Neural crest cell (in vitro differentiated cells): ENCODE measurements at regions not wholly inside any gene's neighbourhood (a gene's known extent, or its start where the extent isn't known, plus 50 kb on each side); places are given as distances from the start of the nearest gene placed in this dataset.

Source experiments
- DNase-seq: peaks from one replicate; pipeline ENCODE4 v3.0.0; 2021; ENCODE audit warnings: low read depth, mixed read lengths, low spot score
- H3K27ac Mint-ChIP-seq: one replicate; pipeline ENCODE4 v1.8.0; 2021; ENCODE audit warnings: mild to moderate bottlenecking, mixed read lengths; ENCODE audit not compliant: unreplicated experiment
- H3K27me3 Mint-ChIP-seq: 2 replicates; pipeline ENCODE4 v1.8.0; 2021; ENCODE audit warnings: low read depth, mild to moderate bottlenecking, mixed read lengths
- H3K36me3 Mint-ChIP-seq: 2 replicates; pipeline ENCODE4 v1.8.0; 2021; ENCODE audit warnings: low read depth, mild to moderate bottlenecking, mixed read lengths
- H3K4me1 Mint-ChIP-seq: 2 replicates; pipeline ENCODE4 v1.8.0; 2021; ENCODE audit warnings: mixed read lengths
- H3K4me3 Mint-ChIP-seq: one replicate; pipeline ENCODE4 v1.8.0; 2021; ENCODE audit warnings: mild to moderate bottlenecking, mixed read lengths
- H3K9me3 Mint-ChIP-seq: 2 replicates; pipeline ENCODE4 v1.8.0; 2021; ENCODE audit warnings: mixed read lengths
- TF ChIP-seq, protein P1 (sequence below): fragments of 200-600 bp; sonication (generic); conservative IDR thresholded peaks from 2 replicates; pipeline ENCODE4 v1.5.0; 2021; ENCODE audit warnings: antibody characterized with exemption, mild to moderate bottlenecking

DNA sequence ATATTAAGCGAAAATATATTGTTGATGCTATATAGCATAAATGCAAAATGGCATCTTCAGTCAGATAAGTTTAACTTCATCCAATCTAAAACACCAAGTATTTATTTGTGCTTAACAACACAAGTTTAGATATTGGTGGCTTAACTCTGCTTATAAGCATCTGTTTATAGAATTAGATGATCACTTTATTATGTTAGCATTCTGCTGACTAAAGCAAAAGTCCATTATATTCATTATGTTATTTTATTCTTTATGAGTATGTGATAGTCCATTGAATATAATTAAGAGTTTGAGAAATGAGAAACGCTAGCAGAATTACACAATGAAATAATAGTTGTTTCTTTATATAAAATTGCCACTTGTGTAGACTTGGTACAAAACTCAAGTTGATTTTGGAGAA lies 401.2 kb upstream of the CDH7 start:
- H3K27ac Mint-ChIP-seq, result no peak overlapping the region
- TF ChIP-seq, protein P1, sequence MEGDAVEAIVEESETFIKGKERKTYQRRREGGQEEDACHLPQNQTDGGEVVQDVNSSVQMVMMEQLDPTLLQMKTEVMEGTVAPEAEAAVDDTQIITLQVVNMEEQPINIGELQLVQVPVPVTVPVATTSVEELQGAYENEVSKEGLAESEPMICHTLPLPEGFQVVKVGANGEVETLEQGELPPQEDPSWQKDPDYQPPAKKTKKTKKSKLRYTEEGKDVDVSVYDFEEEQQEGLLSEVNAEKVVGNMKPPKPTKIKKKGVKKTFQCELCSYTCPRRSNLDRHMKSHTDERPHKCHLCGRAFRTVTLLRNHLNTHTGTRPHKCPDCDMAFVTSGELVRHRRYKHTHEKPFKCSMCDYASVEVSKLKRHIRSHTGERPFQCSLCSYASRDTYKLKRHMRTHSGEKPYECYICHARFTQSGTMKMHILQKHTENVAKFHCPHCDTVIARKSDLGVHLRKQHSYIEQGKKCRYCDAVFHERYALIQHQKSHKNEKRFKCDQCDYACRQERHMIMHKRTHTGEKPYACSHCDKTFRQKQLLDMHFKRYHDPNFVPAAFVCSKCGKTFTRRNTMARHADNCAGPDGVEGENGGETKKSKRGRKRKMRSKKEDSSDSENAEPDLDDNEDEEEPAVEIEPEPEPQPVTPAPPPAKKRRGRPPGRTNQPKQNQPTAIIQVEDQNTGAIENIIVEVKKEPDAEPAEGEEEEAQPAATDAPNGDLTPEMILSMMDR, result no peak
- DNase-seq, result no peak
- H3K27me3 Mint-ChIP-seq, result no peaks in the 10 kb centered on the region
- no peak overlapping the region for H3K4me3 Mint-ChIP-seq
- no peaks in the 10 kb centered on the region for H3K9me3 Mint-ChIP-seq
- no peaks in the 10 kb centered on the region for H3K36me3 Mint-ChIP-seq
- no peaks in the 10 kb centered on the region for H3K4me1 Mint-ChIP-seq

GRCh38 chr18:65347446-65347845 lies 403.4 kb upstream of the CDH7 start:
- no peak for DNase-seq
- Mint-ChIP-seq H3K9me3 (peaks cover 2% of the 10 kb centered on the region), H3K4me3 (no peak overlapping the region), H3K36me3 (no peaks in the 10 kb centered on the region), H3K27ac (no peak overlapping the region), H3K27me3 (no peaks in the 10 kb centered on the region), H3K4me1 (no peaks in the 10 kb centered on the region)
- TF ChIP-seq, protein P1, result no peak

GRCh38 chr18:65346086-65346485 lies 404.7 kb upstream of the CDH7 start:
- TF ChIP-seq, protein P1, result no peak
- Mint-ChIP-seq H3K36me3 (no peaks in the 10 kb centered on the region), H3K4me3 (no peak overlapping the region), H3K4me1 (no peaks in the 10 kb centered on the region), H3K27me3 (no peaks in the 10 kb centered on the region), H3K27ac (no peak overlapping the region), H3K9me3 (peaks cover 5% of the 10 kb centered on the region)
- DNase-seq, result no peak

GRCh38 chr18:65343571-65343970 lies 407.2 kb upstream of the CDH7 start:
- Mint-ChIP-seq H3K4me1 (no peaks in the 10 kb centered on the region), H3K9me3 (peaks cover 5% of the 10 kb centered on the region), H3K27ac (no peak overlapping the region), H3K36me3 (no peaks in the 10 kb centered on the region), H3K27me3 (no peaks in the 10 kb centered on the region), H3K4me3 (no peak overlapping the region)
- TF ChIP-seq, protein P1, result no peak
- no peak for DNase-seq

DNA sequence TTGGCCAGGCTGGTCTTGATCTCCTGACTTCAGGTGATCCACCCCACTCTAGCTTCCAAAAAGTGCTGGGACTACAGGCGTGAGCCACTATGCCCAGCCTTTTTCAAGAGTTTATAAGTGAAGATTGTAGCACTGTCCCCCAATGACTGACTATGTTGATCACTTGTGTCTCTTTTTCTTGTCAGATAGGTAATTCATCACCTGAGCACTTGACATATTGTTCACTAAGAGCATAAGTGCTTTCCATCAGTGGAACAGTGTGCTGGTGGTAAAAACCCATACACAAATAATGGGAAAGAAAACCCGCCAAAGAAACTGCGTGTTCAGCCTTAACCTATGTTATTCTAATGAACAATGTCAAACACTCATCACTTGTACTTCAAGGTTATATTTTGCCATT lies 414.4 kb upstream of the CDH7 start:
- no peaks in the 10 kb centered on the region for H3K27me3 Mint-ChIP-seq
- no peak for DNase-seq
- no peaks in the 10 kb centered on the region for H3K4me1 Mint-ChIP-seq
- no peaks in the 10 kb centered on the region for H3K36me3 Mint-ChIP-seq
- H3K27ac Mint-ChIP-seq, result no peak overlapping the region
- H3K4me3 Mint-ChIP-seq, result no peak overlapping the region
- H3K9me3 Mint-ChIP-seq, result no peaks in the 10 kb centered on the region
- TF ChIP-seq, protein P1, result no peak

DNA sequence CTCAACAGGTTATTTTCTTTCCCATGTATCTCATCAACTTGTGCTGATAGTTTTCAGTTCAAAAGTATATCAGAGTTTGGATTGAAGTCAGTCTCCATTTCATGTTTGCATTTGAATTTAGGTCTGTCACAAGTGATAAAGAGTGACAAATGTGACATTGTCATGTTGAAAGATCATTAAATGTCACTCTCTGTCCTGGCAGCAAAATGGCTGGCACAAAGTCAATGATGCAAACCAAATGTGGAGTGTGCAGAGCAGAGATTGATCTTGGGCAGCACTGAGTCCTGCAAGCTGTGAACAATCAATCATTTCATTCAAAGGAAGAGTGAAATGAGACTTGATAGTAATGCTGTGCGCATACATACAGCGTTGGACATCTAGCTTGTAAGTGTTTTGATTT lies 421.8 kb upstream of the CDH7 start:
- no peak overlapping the region for H3K27ac Mint-ChIP-seq
- H3K9me3 Mint-ChIP-seq, result no peaks in the 10 kb centered on the region
- DNase-seq, result no peak
- TF ChIP-seq, protein P1, result no peak
- no peaks in the 10 kb centered on the region for H3K4me1 Mint-ChIP-seq
- no peak overlapping the region for H3K4me3 Mint-ChIP-seq
- H3K27me3 Mint-ChIP-seq, result no peaks in the 10 kb centered on the region
- H3K36me3 Mint-ChIP-seq, result no peaks in the 10 kb centered on the region
